Spleen (tissue), 7 donors: ENCODE measurements at regions not wholly inside any gene's neighbourhood (a gene's known extent, or its start where the extent isn't known, plus 50 kb on each side); places are given as distances from the start of the nearest gene placed in this dataset.

Experiments
- CTCF ChIP-seq, 11 experiments: fragments of 200-600 bp in 7 of 11; fragments of 450-650 bp in 4 of 11; sonication (generic) in 4 of 11; IDR thresholded peaks in 8 of 11; conservative IDR thresholded peaks in 3 of 11; 1 replicate in 7 of 11; 2 replicates in 4 of 11; pipeline versions ENCODE4 v1.4.0 to v1.8.0; 2016 to 2021; ENCODE audit warnings: antibody characterized with exemption in 11 of 11, inconsistent platforms in 4 of 11, mild to moderate bottlenecking in 1 of 11
- POLR2AphosphoS5 ChIP-seq, 3 donors: sonication (generic); formaldehyde crosslinking; IDR thresholded peaks; one replicate each; pipeline ENCODE4 v1.5.1; 2017; ENCODE audit warnings: antibody characterized with exemption in 3 of 3
- donor health status: DM: no; HTN: no; CAD: no; lungs with moderate emphysema.
- donor health status: DM: no; HTN: no; CAD: no.
- donor health status: DM: no; HTN: no; CAD: no.

- TF ChIP-seq CTCF (IDR thresholded peaks at IDR 0.05 in 8 of 11, conservative IDR thresholded peaks at IDR 0.05 in 3 of 11) (no peak), POLR2AphosphoS5 (IDR thresholded peaks at IDR 0.05) (no peak)
These were observed 468.6 kb downstream of the CNTN6 start for GRCh38 chr3:1561427-1561826.
